ENCODE measurements at regions not wholly inside any gene's neighbourhood (a gene's known extent, or its start where the extent isn't known, plus 50 kb on each side); places are given as distances from the start of the nearest gene placed in this dataset.
A peak's percentile ranks its signal among the peaks of the same experiment; 100 is the strongest.
"Not testable (repeated sequence)": the region's sequence is repeated elsewhere in the genome, so short reads cannot be mapped to it uniquely, and the experiment has no call there.

DNA sequence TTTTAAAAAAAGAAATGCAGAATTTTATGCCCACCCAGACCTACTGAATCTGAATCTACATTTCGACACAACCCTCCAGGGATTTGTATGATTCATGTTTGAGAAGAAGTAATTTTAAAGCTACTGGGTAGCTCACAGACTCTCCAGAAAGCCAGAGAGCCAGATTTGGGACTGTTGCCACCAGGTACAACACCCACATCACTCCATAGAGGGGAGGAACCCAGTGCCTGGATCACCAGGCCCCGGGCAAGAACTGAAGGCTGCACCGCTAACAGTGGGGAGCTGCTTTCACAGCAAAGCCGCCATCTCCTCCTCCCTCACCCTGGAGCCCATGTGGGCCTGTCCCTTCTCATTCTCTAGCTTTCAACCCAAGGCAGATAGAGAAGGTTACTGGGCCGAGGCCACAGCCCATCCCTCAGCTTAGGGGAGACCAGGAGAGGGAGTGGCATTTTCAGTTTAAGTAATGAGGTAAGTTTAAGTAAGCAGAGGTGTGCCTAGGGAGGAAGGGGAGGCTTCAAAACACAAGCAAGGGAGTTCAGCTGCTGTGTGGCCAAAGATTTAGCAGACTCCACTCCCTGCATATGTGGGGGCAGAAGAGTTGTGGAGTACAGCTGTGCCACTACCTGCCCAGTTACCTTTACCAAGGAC, 109.8 kb downstream of the IL12A start:
- DNase-seq, result no peak

DNA sequence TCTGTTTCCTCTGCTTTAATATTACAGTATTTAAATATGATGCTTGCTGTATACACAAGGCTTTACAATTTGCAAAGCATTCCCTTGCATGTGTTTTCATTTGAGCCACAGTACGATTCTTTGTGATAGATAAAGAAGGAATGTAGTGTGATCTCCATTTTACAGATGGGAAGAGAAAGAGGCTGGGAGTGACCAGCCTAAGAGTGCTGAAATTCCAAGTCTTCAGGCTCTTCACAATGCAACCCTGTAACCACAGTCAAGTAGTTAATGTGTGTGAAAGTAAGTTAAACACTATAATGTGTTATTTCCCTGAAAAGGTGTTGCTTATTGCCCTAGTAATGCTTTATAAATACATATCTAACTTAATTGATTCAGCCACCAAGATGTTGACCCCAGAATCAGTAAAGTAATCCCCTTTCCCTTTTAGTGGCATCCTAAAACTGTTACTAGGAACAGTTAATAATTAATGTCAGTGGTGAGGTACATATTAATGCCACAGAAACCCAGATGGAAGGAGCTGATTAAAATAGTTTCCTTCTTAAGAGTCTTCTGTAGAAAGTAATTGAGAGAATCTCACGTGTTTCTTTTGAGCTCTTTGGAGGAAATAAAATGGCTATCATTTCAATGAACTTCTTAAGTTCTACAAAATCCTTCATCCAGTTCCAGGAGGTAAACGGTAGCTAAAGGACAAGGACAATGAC, 110.4 kb downstream of the IL12A start:
- DNase-seq, result no peak

DNA sequence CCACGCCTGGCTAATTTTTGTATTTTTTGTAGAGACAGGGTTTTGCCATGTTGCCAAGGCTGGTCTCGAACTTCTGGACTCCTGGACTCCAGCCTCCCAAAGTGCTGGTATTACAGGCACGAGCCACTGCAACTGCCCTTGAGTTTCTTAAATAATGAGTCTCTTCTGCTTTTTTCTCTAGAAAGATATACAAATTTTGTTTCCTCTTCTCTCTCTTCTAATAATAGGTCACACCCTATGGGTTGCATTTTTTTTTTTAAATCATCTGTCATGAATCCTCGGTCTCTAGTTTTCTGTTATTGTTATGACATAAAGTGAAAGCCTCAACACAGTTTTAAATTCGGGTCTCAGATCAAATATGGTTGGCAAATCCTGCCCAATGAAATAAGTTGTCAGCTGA, 111.2 kb downstream of the IL12A start:
- DNase-seq, result no peak

- no peak for DNase-seq
These were observed 112.0 kb downstream of the IL12A start for GRCh38 chr3:160100610-160101009.

GRCh38 chr3:160102001-160102400, 113.4 kb downstream of the IL12A start:
- not testable (repeated sequence) for DNase-seq

- no peak for DNase-seq
These were observed 114.8 kb downstream of the IL12A start for GRCh38 chr3:160103397-160103796.

GRCh38 chr3:160105907-160106584, 117.4 kb downstream of the IL12A start:
- no peak for DNase-seq

DNA sequence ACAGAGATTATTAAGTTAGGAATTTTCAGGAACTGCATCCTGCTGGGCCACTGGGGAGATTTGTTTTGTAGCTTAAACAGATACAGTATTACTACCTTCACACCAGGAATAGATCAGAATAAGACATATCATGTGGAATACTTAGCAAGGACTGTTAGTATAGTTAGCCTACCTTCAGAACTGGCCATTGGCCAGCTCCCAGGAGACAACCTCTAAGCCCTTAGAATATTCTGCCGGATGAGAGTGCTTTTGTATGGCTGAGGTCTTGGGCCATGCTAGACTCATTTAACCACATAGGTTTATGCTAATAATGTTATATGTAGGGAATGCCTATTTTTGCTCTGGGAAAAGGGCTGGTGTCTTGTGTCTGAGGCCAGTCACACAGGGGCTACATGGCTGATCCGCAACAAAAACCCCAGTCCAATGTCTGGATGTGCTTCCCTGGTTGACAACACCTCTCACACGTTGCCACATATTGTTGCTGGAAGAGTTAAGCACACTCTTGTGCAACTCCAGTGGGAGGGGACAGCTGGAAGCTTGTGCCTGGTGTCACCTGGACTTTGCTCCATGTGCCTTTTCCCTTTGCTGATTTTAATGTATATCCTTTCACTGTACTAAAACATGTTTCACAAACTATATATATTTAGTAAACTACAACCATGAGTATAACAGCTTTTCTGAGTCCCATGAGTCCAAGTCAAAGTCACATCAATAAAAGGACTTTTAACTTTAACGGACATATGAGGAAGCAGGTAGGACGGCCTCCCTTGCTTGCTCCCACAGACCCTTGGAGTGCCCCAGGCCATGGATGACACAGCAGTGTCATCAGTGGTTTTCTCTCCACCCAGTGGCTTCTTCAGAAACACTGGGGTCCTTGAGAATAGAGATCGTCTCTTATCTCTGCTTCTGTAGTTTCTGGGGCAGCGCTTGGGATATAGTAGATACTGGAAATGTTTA, 118.0 kb upstream of the C3orf80 start:
- DNase-seq, result no peak

GRCh38 chr3:160108362-160108761, 116.9 kb upstream of the C3orf80 start:
- DNase-seq, result no peak

DNA sequence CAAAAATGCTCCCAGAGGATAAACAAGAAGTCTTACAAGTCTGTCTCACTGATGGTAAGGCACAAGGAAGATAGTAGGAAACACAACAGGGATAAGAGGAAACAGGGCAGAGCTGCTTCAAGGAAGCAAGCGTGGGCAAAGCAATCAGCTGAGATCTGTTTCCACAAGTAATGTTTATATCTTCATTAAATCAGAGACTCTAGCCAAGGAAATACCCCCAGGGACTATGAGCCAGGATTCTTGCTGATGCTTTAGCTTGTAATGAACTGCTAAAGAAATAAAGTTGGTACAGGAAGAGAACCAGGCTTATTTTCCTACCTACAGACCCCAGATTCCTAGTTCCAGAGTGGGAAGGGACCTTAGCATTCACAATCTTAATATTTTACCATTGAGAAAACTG, 112.7 kb upstream of the C3orf80 start:
- DNase-seq, result no peak

GRCh38 chr3:160112996-160113395, 112.2 kb upstream of the C3orf80 start:
- no peak for DNase-seq

- no peak for DNase-seq
These were observed 110.7 kb upstream of the C3orf80 start for GRCh38 chr3:160114355-160114995.

- DNase-seq, result no peak
These were observed 109.8 kb upstream of the C3orf80 start for GRCh38 chr3:160115387-160115786.

GRCh38 chr3:160124224-160124623, 101.0 kb upstream of the C3orf80 start:
- no peak for DNase-seq

- DNase-seq, result no peak
These were observed 100.0 kb upstream of the C3orf80 start for GRCh38 chr3:160125258-160125657.

- no peak for DNase-seq
These were observed 99.2 kb upstream of the C3orf80 start for GRCh38 chr3:160126051-160126450.

- no peak for DNase-seq
These were observed 98.5 kb upstream of the C3orf80 start for GRCh38 chr3:160126761-160127160.

DNA sequence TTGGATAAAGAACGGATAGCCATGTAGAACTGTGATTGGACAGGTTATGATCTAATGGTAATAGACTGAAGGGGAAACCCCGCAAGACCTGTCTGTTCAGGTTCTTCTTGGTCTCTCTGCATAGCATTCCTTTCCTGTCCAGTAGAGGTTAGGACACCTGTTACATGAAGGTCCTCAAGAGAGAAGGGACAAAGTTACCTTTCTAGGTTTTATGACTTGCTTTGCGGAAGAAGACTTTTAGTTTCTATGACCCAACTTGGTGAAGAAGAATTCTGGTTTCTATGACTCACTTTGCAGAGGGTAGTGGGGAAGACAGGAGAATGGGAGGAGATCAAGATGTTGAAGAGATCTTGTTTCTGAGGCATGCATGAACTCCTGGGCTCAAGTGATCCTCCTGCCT, 97.9 kb upstream of the C3orf80 start:
- no peak for DNase-seq

DNA sequence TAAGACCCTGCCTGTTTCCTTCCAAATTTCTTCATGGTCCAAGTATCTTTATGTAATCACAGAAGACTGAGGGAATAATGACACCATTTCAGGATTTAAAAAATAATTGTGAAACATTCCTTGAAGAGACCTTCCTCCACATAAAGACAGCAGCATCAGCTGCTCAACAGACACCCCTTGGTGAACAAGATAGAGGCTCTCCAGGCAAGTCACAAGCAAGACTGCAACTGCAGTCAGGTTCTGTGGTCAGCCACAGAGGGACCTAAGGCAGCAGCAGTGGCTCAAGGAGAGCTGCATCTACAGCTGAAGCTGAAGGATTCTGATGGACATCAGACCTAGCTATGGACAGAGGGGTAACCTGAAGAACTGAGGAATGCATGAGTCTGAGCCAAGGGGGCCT, 97.2 kb upstream of the C3orf80 start:
- DNase-seq, result no peak

DNA sequence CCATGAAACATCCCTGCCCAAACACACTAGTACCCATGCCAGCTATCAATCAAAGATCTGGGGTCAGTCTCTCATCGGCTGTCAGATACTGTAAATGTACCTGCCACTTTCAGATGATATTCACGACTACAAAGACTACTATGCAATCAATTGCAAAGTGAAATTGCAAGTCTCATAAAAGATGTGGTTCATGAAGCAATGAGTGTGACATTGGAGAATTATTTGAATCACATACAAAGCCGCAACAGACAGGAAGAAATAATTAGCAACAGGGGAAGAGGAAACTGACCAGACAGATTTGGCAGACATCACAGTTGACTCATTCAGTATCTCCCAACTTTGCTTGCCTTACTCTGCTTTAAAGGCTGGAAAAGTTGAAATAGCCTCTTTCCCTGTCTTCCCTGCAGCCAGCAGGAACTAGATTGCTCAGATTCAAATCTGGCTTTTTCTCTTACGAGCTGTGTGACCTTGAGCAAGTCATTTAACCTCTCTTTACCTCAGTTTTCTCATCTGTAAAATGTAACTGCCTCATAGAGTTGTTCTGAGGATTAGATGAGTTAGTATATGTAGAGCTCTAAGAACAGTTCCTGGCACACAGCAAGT, 95.7 kb upstream of the C3orf80 start:
- peak; percentile 38 for DNase-seq

GRCh38 chr3:160130071-160130470, 95.2 kb upstream of the C3orf80 start:
- DNase-seq, result no peak

GRCh38 chr3:160130950-160131349, 94.3 kb upstream of the C3orf80 start:
- DNase-seq, result no peak
